Cardiac fibroblast (primary cell): ENCODE measurements at regions not wholly inside any gene's neighbourhood (a gene's known extent, or its start where the extent isn't known, plus 50 kb on each side); places are given as distances from the start of the nearest gene placed in this dataset.

Experiments used
- DNase-seq, 2 donors: peaks; one replicate each; pipeline versions ENCODE4 v3.0.0 to v3.0.0-alpha.2; 2010; ENCODE audit warnings: low read depth in 2 of 2
- H3K4me3 ChIP-seq, 2 donors: replicated peaks in 1 of 2; 1 replicate in 1 of 2; 2 replicates in 1 of 2; pipeline ENCODE4 v1.5.1; 2011; ENCODE audit warnings: low read depth in 2 of 2, low read length in 2 of 2, mild to moderate bottlenecking in 2 of 2, moderate library complexity in 1 of 2
- CTCF ChIP-seq: IDR thresholded peaks from one replicate; pipeline ENCODE4 v1.5.1; 2011; ENCODE audit warnings: low read depth, mild to moderate bottlenecking, low read length, inconsistent platforms

GRCh38 chrX:13898083-13898482, 81.2 kb upstream of the GPM6B start:
- DNase-seq: peak; percentile 62 to 90
- TF ChIP-seq CTCF: peak; percentile 36
- no peak overlapping the region for H3K4me3 ChIP-seq

- H3K4me3 ChIP-seq: no peak overlapping the region
- DNase-seq: peak; percentile 15 to 33
- TF ChIP-seq CTCF: no peak
Measured at GRCh38 chrX:13897566-13897965, 80.7 kb upstream of the GPM6B start.

GRCh38 chrX:13894888-13895565, 78.1 kb upstream of the GPM6B start:
- DNase-seq: peak; percentile 28 to 74
- H3K4me3 ChIP-seq: no peak overlapping the region
- TF ChIP-seq CTCF: no peak

GRCh38 chrX:13893826-13894225, 76.9 kb upstream of the GPM6B start:
- no peak overlapping the region for H3K4me3 ChIP-seq
- TF ChIP-seq CTCF: no peak
- peak; percentile 47 to 66 for DNase-seq

GRCh38 chrX:13892856-13893255, 76.0 kb upstream of the GPM6B start:
- TF ChIP-seq CTCF: no peak
- no peak overlapping the region for H3K4me3 ChIP-seq
- peak in 1 of 2 donors; percentile 77 for DNase-seq

- DNase-seq: peak in 1 of 2 donors; percentile 29
- H3K4me3 ChIP-seq: no peak overlapping the region
- TF ChIP-seq CTCF: no peak
Measured at GRCh38 chrX:13891377-13892140, 74.7 kb upstream of the GPM6B start.

GRCh38 chrX:13890806-13891205, 73.9 kb upstream of the GPM6B start:
- no peak for DNase-seq
- TF ChIP-seq CTCF: no peak
- H3K4me3 ChIP-seq: no peak overlapping the region
